RWPE1 (cell line): ENCODE measurements at regions not wholly inside any gene's neighbourhood (a gene's known extent, or its start where the extent isn't known, plus 50 kb on each side); places are given as distances from the start of the nearest gene placed in this dataset.
"Not testable (repeated sequence)": the region's sequence is repeated elsewhere in the genome, so short reads cannot be mapped to it uniquely, and the experiment has no call there.

Source experiments
- CTCF ChIA-PET: fragments of 350-600 bp; sonication (Branson Sonifier 250); formaldehyde crosslinking; extraction: SDS; loops from one replicate; lab custom pipeline; 2021; lab: Yijun Ruan, JAX
- POLR2A ChIA-PET: fragments of 400-600 bp; formaldehyde crosslinking; extraction: SDS; loops from one replicate; lab custom pipeline; 2020; ENCODE audit warnings: antibody characterized with exemption; ENCODE audit not compliant: low non-redundant PET; lab: Yijun Ruan, JAX
- DNase-seq: peaks from one replicate; pipeline ENCODE4 v3.0.0; 2012; ENCODE audit warnings: low spot score
- H3K27ac ChIP-seq: fragments of 450-650 bp; 2 replicates; pipeline ENCODE4 v1.5.1; 2017
- CTCF ChIP-seq: fragments of 450-650 bp; conservative IDR thresholded peaks from 2 replicates; pipeline ENCODE4 v1.5.1; 2017; ENCODE audit warnings: low read depth, mild to moderate bottlenecking

GRCh38 chr2:182650704-182651103 lies 65.4 kb upstream of the DNAJC10 start:
- TF ChIP-seq CTCF, result peak; percentile 40
- ChIA-PET CTCF (interaction anchor here (0.6 kb wide), 1 partner anchor 691 kb away, joined by 3 read pairs; no protein-coding TSS in a partner anchor), POLR2A (no interaction called here)
- no peak overlapping the region for H3K27ac ChIP-seq
- peak; percentile 33 for DNase-seq

- POLR2A ChIA-PET, result no interaction called here
- no peak overlapping the region for H3K27ac ChIP-seq
- CTCF ChIA-PET, result interaction anchor here (0.5 to 1.5 kb wide), 4 partner anchors 15 to 415 kb away, joined by 3 to 6 read pairs (median 4); no protein-coding TSS in a partner anchor
- DNase-seq, result no peak
- TF ChIP-seq CTCF, result no peak
Observed at GRCh38 chr2:182652326-182652725, 63.7 kb upstream of the DNAJC10 start.

- ChIA-PET POLR2A (interaction anchor here (0.5 kb wide), 1 partner anchor 10 kb away, joined by 3 read pairs; no protein-coding TSS in a partner anchor), CTCF (no interaction called here)
- no peak for DNase-seq
- TF ChIP-seq CTCF, result no peak
- H3K27ac ChIP-seq, result no peak overlapping the region
Observed at GRCh38 chr2:182655750-182656149, 60.3 kb upstream of the DNAJC10 start.

GRCh38 chr2:182664212-182664611 lies 51.8 kb upstream of the DNAJC10 start:
- ChIA-PET POLR2A (no interaction called here), CTCF (no interaction called here)

GRCh38 chr2:182665500-182665899 lies 50.6 kb upstream of the DNAJC10 start:
- POLR2A ChIA-PET, DNase-seq, CTCF ChIA-PET, H3K27ac ChIP-seq: not testable (repeated sequence)

More at GRCh38 chr2:182664212-182664611, 51.8 kb upstream of the DNAJC10 start:
- H3K27ac ChIP-seq, result no peak overlapping the region
- TF ChIP-seq CTCF, result no peak
- no peak for DNase-seq
